ENCODE measurements at regions not wholly inside any gene's neighbourhood (a gene's known extent, or its start where the extent isn't known, plus 50 kb on each side); places are given as distances from the start of the nearest gene placed in this dataset.

DNA sequence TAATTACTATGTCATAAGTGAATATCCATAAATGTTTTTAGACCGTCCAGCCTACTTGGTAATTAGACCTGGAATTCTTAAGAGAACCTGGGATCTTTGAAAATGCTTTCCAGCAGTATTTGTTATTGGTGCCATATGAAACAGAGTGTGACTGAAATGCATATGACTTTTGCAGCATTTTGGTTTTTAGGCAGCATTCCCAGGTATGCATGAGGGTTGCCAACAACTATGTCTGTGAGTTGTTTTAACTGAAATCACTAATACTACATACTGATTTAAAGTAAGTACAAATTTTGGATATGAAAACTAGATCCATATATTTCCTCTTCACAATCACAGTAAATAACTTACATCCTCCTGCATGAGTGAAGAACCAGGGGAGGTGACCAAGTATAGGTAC is 437.7 kb upstream of the FAR2 start:
- no peaks in the 10 kb centered on the region for H3K27me3 Mint-ChIP-seq (ENCODE audit: insufficient read depth, unreplicated experiment)
- intact Hi-C loops (cut with micrococcal nuclease) = no loop called here
- BruUV-seq (replicated peaks) = no TSS peak
- CTCF ChIA-PET = no interaction called here
- H3K4me1 Mint-ChIP-seq (ENCODE audit: insufficient read depth, unreplicated experiment) = peaks cover 6% of the 10 kb centered on the region
- no peaks in the 10 kb centered on the region for H3K9me3 Mint-ChIP-seq (ENCODE audit: unreplicated experiment)
- peaks cover 7% of the 10 kb centered on the region for H3K36me3 Mint-ChIP-seq (ENCODE audit: insufficient read depth, unreplicated experiment)
- POLR2A ChIA-PET = no interaction called here
- H3K27ac Mint-ChIP-seq (ENCODE audit: low read depth, unreplicated experiment) = no peak overlapping the region
- no peak for DNase-seq (ENCODE audit: unreplicated experiment)
- H3K4me3 Mint-ChIP-seq (ENCODE audit: unreplicated experiment) = no peak overlapping the region
- TF ChIP-seq, protein P1, sequence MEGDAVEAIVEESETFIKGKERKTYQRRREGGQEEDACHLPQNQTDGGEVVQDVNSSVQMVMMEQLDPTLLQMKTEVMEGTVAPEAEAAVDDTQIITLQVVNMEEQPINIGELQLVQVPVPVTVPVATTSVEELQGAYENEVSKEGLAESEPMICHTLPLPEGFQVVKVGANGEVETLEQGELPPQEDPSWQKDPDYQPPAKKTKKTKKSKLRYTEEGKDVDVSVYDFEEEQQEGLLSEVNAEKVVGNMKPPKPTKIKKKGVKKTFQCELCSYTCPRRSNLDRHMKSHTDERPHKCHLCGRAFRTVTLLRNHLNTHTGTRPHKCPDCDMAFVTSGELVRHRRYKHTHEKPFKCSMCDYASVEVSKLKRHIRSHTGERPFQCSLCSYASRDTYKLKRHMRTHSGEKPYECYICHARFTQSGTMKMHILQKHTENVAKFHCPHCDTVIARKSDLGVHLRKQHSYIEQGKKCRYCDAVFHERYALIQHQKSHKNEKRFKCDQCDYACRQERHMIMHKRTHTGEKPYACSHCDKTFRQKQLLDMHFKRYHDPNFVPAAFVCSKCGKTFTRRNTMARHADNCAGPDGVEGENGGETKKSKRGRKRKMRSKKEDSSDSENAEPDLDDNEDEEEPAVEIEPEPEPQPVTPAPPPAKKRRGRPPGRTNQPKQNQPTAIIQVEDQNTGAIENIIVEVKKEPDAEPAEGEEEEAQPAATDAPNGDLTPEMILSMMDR (IDR thresholded peaks at IDR 0.05; ENCODE audit: unreplicated experiment) = no peak

DNA sequence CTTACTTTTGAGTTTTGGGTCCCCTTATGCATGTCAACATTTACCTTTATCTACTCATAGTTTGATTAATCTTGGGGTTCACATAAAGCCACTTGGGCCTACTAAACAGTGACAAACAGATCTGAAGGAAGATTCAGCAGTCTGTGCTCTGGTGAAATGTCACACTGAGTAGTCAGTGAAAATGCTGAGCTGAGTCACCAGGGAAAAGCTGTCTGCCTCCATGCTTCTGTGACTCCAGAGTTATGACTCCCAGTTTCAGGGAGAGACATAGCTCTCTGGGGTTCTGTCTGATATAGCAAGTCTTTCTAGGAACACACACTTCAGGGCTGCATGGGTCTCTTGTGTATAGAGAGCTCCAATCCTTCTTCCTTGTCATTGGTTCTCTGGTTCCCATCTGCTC is 406.3 kb upstream of the FAR2 start:
- no peaks in the 10 kb centered on the region for H3K9me3 Mint-ChIP-seq (ENCODE audit: unreplicated experiment)
- intact Hi-C loops (cut with micrococcal nuclease) = no loop called here
- no peaks in the 10 kb centered on the region for H3K36me3 Mint-ChIP-seq (ENCODE audit: insufficient read depth, unreplicated experiment)
- BruUV-seq (replicated peaks) = no TSS peak
- H3K27ac Mint-ChIP-seq (ENCODE audit: low read depth, unreplicated experiment) = no peak overlapping the region
- no peak overlapping the region for H3K4me3 Mint-ChIP-seq (ENCODE audit: unreplicated experiment)
- peak; percentile 5 for DNase-seq (ENCODE audit: unreplicated experiment)
- no peaks in the 10 kb centered on the region for H3K4me1 Mint-ChIP-seq (ENCODE audit: insufficient read depth, unreplicated experiment)
- TF ChIP-seq, protein P1 (IDR thresholded peaks at IDR 0.05; ENCODE audit: unreplicated experiment) = no peak
- H3K27me3 Mint-ChIP-seq (ENCODE audit: insufficient read depth, unreplicated experiment) = no peaks in the 10 kb centered on the region
- CTCF ChIA-PET = no interaction called here
- POLR2A ChIA-PET = no interaction called here

DNA sequence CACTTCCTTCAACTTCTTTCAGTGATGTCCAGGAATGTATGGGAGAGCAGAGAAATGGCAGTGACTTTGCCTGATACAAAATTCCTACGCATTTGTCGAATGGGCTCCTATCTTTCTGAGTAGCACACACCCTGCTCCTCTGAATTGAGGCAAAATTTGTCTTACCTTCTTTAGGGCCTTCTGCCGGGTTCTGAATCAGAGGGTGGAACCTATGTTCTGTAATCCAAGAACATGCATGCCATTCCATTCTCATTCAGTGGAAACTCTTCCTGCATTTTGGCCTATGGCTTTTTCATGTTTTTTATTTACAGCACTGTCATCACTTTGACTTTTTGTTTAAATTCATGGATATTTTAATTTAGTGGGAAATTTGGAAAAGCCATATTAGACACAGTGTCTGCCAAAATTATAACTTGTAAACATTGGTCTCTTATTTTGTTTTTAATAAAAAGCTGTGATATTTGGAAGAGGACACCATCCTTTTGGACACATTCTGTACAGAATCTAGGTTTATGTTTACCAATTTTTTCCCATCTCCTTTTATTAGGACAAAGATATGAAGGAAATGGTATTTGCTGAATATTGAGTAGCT is 402.2 kb upstream of the FAR2 start:
- H3K27me3 Mint-ChIP-seq (ENCODE audit: insufficient read depth, unreplicated experiment) = no peaks in the 10 kb centered on the region
- no peak overlapping the region for H3K27ac Mint-ChIP-seq (ENCODE audit: low read depth, unreplicated experiment)
- no peak overlapping the region for H3K4me3 Mint-ChIP-seq (ENCODE audit: unreplicated experiment)
- H3K4me1 Mint-ChIP-seq (ENCODE audit: insufficient read depth, unreplicated experiment) = no peaks in the 10 kb centered on the region
- ChIA-PET POLR2A (interaction anchor here (0.6 kb wide), 1 partner anchor 332 kb away, joined by 3 read pairs; no protein-coding TSS in a partner anchor), CTCF (no interaction called here)
- intact Hi-C loops (cut with micrococcal nuclease) = no loop called here
- BruUV-seq (replicated peaks) = no TSS peak
- peaks cover 5% of the 10 kb centered on the region for H3K9me3 Mint-ChIP-seq (ENCODE audit: unreplicated experiment)
- no peaks in the 10 kb centered on the region for H3K36me3 Mint-ChIP-seq (ENCODE audit: insufficient read depth, unreplicated experiment)
- no peak for DNase-seq (ENCODE audit: unreplicated experiment)
- TF ChIP-seq, protein P1 (IDR thresholded peaks at IDR 0.05; ENCODE audit: unreplicated experiment) = no peak

DNA sequence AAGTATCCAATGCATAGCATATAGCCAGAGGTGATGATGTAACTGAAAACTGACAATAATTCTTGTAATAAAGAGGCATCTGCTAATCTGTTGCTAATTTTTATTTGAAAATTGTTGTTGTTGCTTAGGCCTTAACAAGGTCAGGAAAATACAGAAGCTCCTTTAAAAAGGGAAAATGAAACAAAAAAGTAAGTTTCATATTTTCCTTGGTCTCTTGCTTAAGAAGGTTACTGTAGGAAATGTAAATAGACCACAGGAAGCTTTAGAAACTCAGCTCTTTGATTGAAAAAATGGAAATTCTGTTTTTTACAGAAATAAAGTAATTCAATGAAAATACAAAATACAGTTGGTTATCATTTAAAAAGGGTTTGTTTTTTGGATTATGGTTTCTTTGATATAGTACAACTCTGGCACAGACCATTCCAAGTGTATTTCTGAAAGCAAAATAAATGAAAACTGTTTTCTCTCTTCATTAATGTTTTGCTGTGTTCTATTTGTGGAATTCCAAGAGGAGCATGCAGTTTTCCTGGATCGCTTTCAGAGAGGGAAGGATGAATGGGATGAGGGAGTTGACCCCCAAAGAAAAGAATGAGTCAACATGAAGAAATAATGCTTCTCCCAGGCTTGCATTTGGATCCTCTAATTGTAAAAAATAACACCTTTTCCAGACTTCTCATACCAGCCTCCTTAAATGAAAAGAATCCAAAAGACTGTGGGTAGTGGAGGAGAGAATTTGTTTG is 398.0 kb upstream of the FAR2 start:
- no TSS peak for BruUV-seq (replicated peaks)
- ChIA-PET POLR2A (interaction anchor here (0.6 kb wide), 1 partner anchor 163 kb away, joined by 4 read pairs; no protein-coding TSS in a partner anchor), CTCF (interaction anchor here (0.9 to 1.2 kb wide), 2 partner anchors 18 to 23 kb away, joined by 3 read pairs; no protein-coding TSS in a partner anchor)
- H3K27ac Mint-ChIP-seq (ENCODE audit: low read depth, unreplicated experiment) = no peak overlapping the region
- intact Hi-C loops (cut with micrococcal nuclease) = no loop called here
- H3K4me3 Mint-ChIP-seq (ENCODE audit: unreplicated experiment) = no peak overlapping the region
- DNase-seq (ENCODE audit: unreplicated experiment) = no peak
- TF ChIP-seq, protein P1 (IDR thresholded peaks at IDR 0.05; ENCODE audit: unreplicated experiment) = no peak
- H3K27me3 Mint-ChIP-seq (ENCODE audit: insufficient read depth, unreplicated experiment) = no peaks in the 10 kb centered on the region
- peaks cover 5% of the 10 kb centered on the region for H3K36me3 Mint-ChIP-seq (ENCODE audit: insufficient read depth, unreplicated experiment)
- H3K4me1 Mint-ChIP-seq (ENCODE audit: insufficient read depth, unreplicated experiment) = no peaks in the 10 kb centered on the region
- peaks cover 8% of the 10 kb centered on the region for H3K9me3 Mint-ChIP-seq (ENCODE audit: unreplicated experiment)

Data from MCF 10A (cell line).